Adrenal gland (tissue), 9 donors: ENCODE measurements at regions not wholly inside any gene's neighbourhood (a gene's known extent, or its start where the extent isn't known, plus 50 kb on each side); places are given as distances from the start of the nearest gene placed in this dataset.
A peak's percentile ranks its signal among the peaks of the same experiment; 100 is the strongest.

ENCODE experiments used
- DNase-seq, 7 donors: peaks; one replicate each; pipeline ENCODE4 v3.0.0-alpha.2; 2019 to 2020
- H3K27ac ChIP-seq, 5 donors: fragments of 200-600 bp; sonication (generic) in 4 of 5; 1 replicate in 3 of 5; 2 replicates in 2 of 5; pipeline versions ENCODE4 v1.5.1 to v1.8.0; 2016 to 2020; ENCODE audit warnings: mild to moderate bottlenecking in 1 of 5
- H3K27me3 ChIP-seq: fragments of 200-600 bp; 2 replicates; pipeline ENCODE4 v1.8.0; 2021
- H3K36me3 ChIP-seq, 2 donors: fragments of 200-600 bp; replicated peaks in 1 of 2; 1 replicate in 1 of 2; 2 replicates in 1 of 2; pipeline versions ENCODE4 v1.5.1 to v1.8.0; 2018 to 2022
- H3K4me1 ChIP-seq, 2 donors: fragments of 200-600 bp; replicated peaks in 1 of 2; 1 replicate in 1 of 2; 2 replicates in 1 of 2; pipeline versions ENCODE4 v1.5.1 to v1.8.0; 2018 to 2021
- H3K4me3 ChIP-seq, 4 donors: fragments of 200-600 bp; sonication (generic) in 3 of 4; one replicate each; pipeline ENCODE4 v1.5.1; 2016 to 2018
- H3K9me3 ChIP-seq, 3 donors: fragments of 200-600 bp; sonication (generic) in 1 of 3; replicated peaks in 1 of 3; 1 replicate in 2 of 3; 2 replicates in 1 of 3; pipeline versions ENCODE4 v1.5.1 to v1.8.0; 2016 to 2021
- CTCF ChIP-seq, 6 experiments: fragments of 450-650 bp in 4 of 6; fragments of 200-600 bp in 2 of 6; sonication (generic) in 1 of 6; IDR thresholded peaks; 1 replicate in 5 of 6; 2 replicates in 1 of 6; pipeline versions ENCODE4 v1.5.1 to v1.8.0; 2016 to 2021; ENCODE audit warnings: antibody characterized with exemption in 6 of 6, mild to moderate bottlenecking in 2 of 6, moderate library complexity in 1 of 6
- POLR2A ChIP-seq, 2 donors: fragments of 450-650 bp; IDR thresholded peaks; one replicate each; pipeline ENCODE4 v1.6.1; 2017; ENCODE audit warnings: antibody characterized with exemption in 2 of 2, mild to moderate bottlenecking in 2 of 2, moderate library complexity in 1 of 2
- WGBS, 4 donors: extraction: QIAGEN DNeasy Blood & Tissue Kit in 2 of 4; methylation state at CpG; one replicate each; pipeline versions ENCODE4 v1.1.5 to v1.1.7; 2013 to 2017; 5-methylcytosine and 5-hydroxymethylcytosine counted together
- intact Hi-C, 2 donors: fragments of 100-400 bp; cut with DNase I; formaldehyde crosslinking; loops; one replicate each; pipeline versions ENCODE4 v1.14.1 to v1.15.0; 2022 to 2023
- donor health status: healthy with polysubstance abuse.
- donor health status: Bipolar disorder and iron deficiency.
- donor health status: DM: yes; HTN: yes; CAD: no.
- donor health status: DM: no; HTN: no; CAD: no.
- donor health status: DM: no; HTN: no; CAD: no.

GRCh38 chr5:102690910-102691309 lies 64.2 kb upstream of the PAM start:
- Histone ChIP-seq H3K36me3 (no peaks in the 10 kb centered on the region), H3K27ac (no peak overlapping the region), H3K27me3 (no peaks in the 10 kb centered on the region), H3K4me1 (no peaks in the 10 kb centered on the region), H3K9me3 (no peaks in the 10 kb centered on the region), H3K4me3 (no peak overlapping the region)
- TF ChIP-seq POLR2A (IDR thresholded peaks at IDR 0.05) (no peak), CTCF (IDR thresholded peaks at IDR 0.05) (no peak)
- 85 to 90% (median 88%) methylated on average over 2 of the region's 2 CpGs for WGBS, 4 donors
- DNase-seq = no peak
- intact Hi-C loops = loop anchor here in 1 of 2 donors (10.0 kb wide), 1 partner anchor 354 kb away; no protein-coding TSS in a partner anchor

GRCh38 chr5:102691434-102691833 lies 63.7 kb upstream of the PAM start:
- TF ChIP-seq POLR2A (IDR thresholded peaks at IDR 0.05) (no peak), CTCF (IDR thresholded peaks at IDR 0.05) (no peak)
- Histone ChIP-seq H3K27me3 (no peaks in the 10 kb centered on the region), H3K4me3 (no peak overlapping the region), H3K27ac (no peak overlapping the region), H3K36me3 (no peaks in the 10 kb centered on the region), H3K9me3 (no peaks in the 10 kb centered on the region), H3K4me1 (no peaks in the 10 kb centered on the region)
- DNase-seq = peak in 4 of 7 donors; percentile 18 to 61 (median 39)
- intact Hi-C loops = loop anchor here in 1 of 2 donors (10.0 kb wide), 1 partner anchor 353 kb away; no protein-coding TSS in a partner anchor
- WGBS, 4 donors = 88 to 94% (median 91%) methylated on average over 1 of the region's 1 CpG

- TF ChIP-seq CTCF (IDR thresholded peaks at IDR 0.05) = no peak
- no peak for TF ChIP-seq POLR2A (IDR thresholded peaks at IDR 0.05)
- no peaks in the 10 kb centered on the region for H3K4me1 ChIP-seq
- no peak overlapping the region for H3K4me3 ChIP-seq
- 84 to 95% (median 89%) methylated on average over 1 of the region's 1 CpG for WGBS, 4 donors
- intact Hi-C loops = no loop called here
- no peaks in the 10 kb centered on the region for H3K27me3 ChIP-seq
- H3K27ac ChIP-seq = no peak overlapping the region
- no peak for DNase-seq
- no peaks in the 10 kb centered on the region for H3K36me3 ChIP-seq
- H3K9me3 ChIP-seq = no peaks in the 10 kb centered on the region
Observed at GRCh38 chr5:102700120-102700831, 54.8 kb upstream of the PAM start.

- Histone ChIP-seq H3K9me3 (no peaks in the 10 kb centered on the region), H3K36me3 (no peaks in the 10 kb centered on the region), H3K4me1 (no peaks in the 10 kb centered on the region), H3K27ac (no peak overlapping the region), H3K27me3 (no peaks in the 10 kb centered on the region), H3K4me3 (no peak overlapping the region)
- DNase-seq = no peak
- WGBS, 4 donors = 54 to 65% (median 60%) methylated on average over 2 of the region's 2 CpGs
- intact Hi-C loops = no loop called here
- no peak for TF ChIP-seq CTCF (IDR thresholded peaks at IDR 0.05)
- no peak for TF ChIP-seq POLR2A (IDR thresholded peaks at IDR 0.05)
Observed at GRCh38 chr5:102700916-102701315, 54.2 kb upstream of the PAM start.
